ENCODE measurements at regions not wholly inside any gene's neighbourhood (a gene's known extent, or its start where the extent isn't known, plus 50 kb on each side); places are given as distances from the start of the nearest gene placed in this dataset.
"Not testable (repeated sequence)": the region's sequence is repeated elsewhere in the genome, so short reads cannot be mapped to it uniquely, and the experiment has no call there.

DNA sequence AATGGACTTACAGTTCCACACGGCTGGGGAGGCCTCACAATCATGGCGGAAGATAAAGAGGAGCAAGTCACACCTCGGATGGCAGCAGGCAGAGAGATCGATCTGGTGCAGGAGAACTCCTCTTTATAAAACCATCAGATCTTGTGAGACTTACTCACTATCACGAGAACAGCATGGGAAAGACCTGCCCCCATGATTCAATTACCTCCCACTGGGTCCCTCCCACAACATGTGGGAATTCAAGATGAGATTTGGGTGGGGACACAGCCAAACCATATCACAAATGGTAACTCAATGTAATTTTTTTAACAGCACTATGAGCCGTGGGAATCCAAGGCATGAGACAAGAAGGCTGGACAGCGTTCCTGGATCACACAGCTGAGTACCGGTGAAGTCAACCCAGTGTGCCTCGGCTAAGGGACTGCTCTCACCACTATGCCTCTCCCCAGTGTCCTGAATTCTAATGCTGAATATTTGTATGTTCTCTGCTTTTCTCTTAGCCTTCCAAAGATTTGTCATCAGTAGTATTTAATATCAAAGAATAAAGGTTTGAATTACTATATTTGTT is 84.3 kb downstream of the IRS2 start:
- not testable (repeated sequence) for H3K4me3 ChIP-seq (ENCODE audit: low read depth, low read length); DNase-seq (ENCODE audit: low read depth)

DNA sequence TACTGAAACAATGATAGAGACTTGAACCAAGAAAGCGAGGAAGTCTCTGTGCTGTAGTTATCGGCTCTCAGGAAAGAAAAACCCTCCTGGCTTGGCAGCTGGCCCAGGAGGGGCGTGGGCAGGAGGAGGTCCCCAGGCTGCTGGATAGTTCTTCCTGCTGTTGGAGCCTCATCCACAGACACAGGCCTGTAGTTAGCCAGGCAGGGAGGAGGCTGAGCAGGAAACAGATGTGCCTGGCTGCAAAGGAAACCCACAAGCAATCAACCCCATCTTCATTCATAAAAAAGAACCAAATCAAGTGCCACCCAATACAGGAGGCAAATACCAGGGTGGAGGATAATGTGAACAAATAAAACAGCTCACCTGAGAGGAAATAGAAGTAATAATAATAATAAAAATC is 86.2 kb downstream of the IRS2 start:
- DNase-seq (ENCODE audit: low read depth), result no peak
- TF ChIP-seq, protein P1, sequence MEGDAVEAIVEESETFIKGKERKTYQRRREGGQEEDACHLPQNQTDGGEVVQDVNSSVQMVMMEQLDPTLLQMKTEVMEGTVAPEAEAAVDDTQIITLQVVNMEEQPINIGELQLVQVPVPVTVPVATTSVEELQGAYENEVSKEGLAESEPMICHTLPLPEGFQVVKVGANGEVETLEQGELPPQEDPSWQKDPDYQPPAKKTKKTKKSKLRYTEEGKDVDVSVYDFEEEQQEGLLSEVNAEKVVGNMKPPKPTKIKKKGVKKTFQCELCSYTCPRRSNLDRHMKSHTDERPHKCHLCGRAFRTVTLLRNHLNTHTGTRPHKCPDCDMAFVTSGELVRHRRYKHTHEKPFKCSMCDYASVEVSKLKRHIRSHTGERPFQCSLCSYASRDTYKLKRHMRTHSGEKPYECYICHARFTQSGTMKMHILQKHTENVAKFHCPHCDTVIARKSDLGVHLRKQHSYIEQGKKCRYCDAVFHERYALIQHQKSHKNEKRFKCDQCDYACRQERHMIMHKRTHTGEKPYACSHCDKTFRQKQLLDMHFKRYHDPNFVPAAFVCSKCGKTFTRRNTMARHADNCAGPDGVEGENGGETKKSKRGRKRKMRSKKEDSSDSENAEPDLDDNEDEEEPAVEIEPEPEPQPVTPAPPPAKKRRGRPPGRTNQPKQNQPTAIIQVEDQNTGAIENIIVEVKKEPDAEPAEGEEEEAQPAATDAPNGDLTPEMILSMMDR (conservative IDR thresholded peaks at IDR 0.05; ENCODE audit: low read depth, low read length), result no peak
- H3K4me3 ChIP-seq (ENCODE audit: low read depth, low read length), result no peak overlapping the region

DNA sequence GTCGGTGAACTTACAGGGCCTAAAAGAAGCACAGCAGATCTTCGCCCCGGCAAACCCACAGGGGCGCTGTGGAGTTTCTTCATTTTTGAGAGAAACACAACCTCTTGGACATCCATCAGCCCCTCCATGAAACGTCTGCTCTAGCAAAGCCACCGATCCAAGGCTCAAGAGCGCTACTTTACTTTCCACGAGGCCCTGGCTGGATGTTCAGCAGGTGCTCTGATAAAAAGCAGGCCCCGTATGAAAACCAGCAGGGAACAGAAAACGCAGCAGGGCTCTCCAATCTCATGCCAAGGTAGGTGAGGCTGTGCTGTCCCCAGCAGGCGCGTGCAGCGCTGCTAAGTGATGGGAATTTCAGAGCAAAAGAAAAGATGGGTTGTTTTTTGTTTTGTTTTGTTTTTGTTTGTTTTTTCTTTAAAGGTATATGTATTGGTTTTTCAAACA is 86.7 kb downstream of the IRS2 start:
- TF ChIP-seq, protein P1 (conservative IDR thresholded peaks at IDR 0.05; ENCODE audit: low read depth, low read length), result no peak

DNA sequence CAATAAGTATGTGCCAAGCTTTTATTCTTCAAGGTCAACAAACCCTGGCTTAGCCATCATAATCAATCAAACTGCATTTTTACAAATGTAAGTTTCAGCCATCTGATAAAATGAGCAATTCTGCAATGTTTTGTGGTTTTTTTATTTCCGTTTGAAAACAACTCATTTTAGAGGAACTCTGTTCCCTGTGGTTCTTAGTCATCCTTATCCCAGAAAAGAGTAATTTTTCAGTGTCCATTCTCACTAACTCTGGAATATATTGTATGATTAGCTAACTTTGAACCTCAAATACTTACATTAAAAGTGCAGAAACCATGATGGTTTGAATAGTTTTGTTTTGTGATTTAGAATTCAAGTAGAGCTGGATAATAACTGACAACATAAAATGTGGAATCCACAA is 87.6 kb downstream of the IRS2 start:
- DNase-seq (ENCODE audit: low read depth), result no peak
- TF ChIP-seq, protein P1 (conservative IDR thresholded peaks at IDR 0.05; ENCODE audit: low read depth, low read length), result no peak
- H3K4me3 ChIP-seq (ENCODE audit: low read depth, low read length), result no peak overlapping the region

More for the DNA sequence above, 86.7 kb downstream of the IRS2 start:
- DNase-seq (ENCODE audit: low read depth), result no peak
- no peak overlapping the region for H3K4me3 ChIP-seq (ENCODE audit: low read depth, low read length)

DNA sequence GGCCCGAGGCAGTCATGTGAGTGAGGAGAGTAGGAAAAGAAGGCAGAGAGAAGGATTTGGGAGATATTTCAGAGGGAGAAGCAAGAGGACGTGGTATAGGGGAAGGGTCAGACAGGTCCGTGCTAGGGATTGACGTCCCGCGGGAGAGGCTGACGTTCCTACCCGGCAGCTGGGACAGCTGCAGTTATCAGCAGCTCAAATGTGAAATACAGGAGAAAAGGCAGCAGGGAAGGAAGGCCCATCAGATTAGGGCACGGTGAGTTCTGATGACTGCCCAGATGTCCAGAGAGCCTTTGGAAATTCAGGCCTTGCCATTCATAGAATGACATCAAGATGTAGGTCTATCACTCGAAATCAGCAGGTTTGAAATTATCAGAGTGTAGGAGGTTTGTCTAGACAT is 88.4 kb downstream of the IRS2 start:
- TF ChIP-seq, protein P1 (conservative IDR thresholded peaks at IDR 0.05; ENCODE audit: low read depth, low read length), result no peak
- no peak for DNase-seq (ENCODE audit: low read depth)
- no peak overlapping the region for H3K4me3 ChIP-seq (ENCODE audit: low read depth, low read length)

DNA sequence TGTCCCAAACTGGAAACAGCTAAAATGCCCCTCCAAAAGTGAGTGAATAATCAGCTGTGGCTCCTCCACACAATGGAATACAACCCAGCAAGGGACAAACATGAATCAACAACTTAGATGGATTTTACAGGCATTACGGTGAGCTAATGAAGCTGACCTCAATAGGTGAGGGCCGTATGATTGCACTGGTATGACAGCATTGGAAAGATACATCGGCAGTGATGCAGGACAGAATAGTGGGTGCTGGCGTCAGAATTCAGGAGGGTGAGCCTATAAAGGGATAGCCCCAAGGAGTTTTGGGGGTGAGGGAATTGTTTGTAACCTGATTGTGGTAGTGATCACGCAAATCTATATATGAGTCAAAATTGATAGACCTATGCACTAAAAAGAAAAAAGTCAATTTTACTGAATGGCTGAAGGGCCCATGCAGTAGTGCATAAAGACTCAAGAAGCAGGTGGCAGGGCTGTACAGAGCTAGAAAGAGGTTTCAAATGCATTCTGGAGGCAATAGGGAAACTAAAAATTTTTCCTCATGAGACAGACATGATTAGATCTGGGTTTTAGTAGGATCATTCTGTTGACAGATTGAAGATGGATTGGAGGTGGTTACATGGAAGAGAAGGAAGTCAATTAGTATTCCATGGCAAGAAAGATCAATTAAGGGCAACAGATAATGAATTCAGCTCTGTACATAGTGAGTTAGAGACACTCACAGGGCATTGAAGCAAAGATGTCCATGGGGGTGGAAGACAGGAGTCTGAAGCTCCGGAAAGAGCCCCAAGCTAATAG is 90.8 kb downstream of the IRS2 start:
- TF ChIP-seq, protein P1 (conservative IDR thresholded peaks at IDR 0.05; ENCODE audit: low read depth, low read length), result no peak
- no peak for DNase-seq (ENCODE audit: low read depth)

DNA sequence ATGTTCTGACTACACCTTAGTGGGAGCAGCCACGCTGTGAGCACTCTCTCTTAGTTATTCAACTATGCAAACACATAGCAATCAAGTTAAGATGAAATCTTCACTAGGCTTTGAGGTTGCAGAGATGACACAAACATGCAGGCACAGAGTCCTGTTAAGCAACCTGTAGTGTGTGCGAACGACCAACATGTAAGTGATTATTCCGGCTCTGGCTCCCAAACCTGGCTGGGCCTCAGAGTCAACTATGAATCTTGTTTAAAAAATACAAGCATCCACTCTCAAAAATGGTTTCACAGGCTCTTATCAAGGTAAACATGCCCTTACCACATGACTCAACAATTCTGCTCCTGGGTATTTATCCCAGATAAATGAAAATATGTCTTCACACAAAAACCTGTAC is 91.4 kb downstream of the IRS2 start:
- TF ChIP-seq, protein P1 (conservative IDR thresholded peaks at IDR 0.05; ENCODE audit: low read depth, low read length), result no peak
- DNase-seq (ENCODE audit: low read depth), result no peak
- H3K4me3 ChIP-seq (ENCODE audit: low read depth, low read length), result no peak overlapping the region

More for the DNA sequence above, 90.8 kb downstream of the IRS2 start:
- H3K4me3 ChIP-seq (ENCODE audit: low read depth, low read length), result no peak overlapping the region
